Stimulated activated naive CD8-positive, alpha-beta T cell treated with anti-CD3 and anti-CD28 coated beads, Interleukin-15, amount 100 ng/mL, for 72 hours (primary cell): ENCODE measurements at regions not wholly inside any gene's neighbourhood (a gene's known extent, or its start where the extent isn't known, plus 50 kb on each side); places are given as distances from the start of the nearest gene placed in this dataset.

ENCODE experiments used
- ATAC-seq: fragments of 150-1000 bp; cut with Tn5 transposase; 2 replicates; pipeline ENCODE4 v1.10.0; 2021; ENCODE audit warnings: mild to moderate bottlenecking, moderate library complexity
- DNase-seq, 2 donors: peaks; one replicate each; pipeline ENCODE4 v3.0.0; 2021 to 2022
- H3K27ac Mint-ChIP-seq, 2 donors: one replicate each; pipeline ENCODE4 v1.8.0; 2022; ENCODE audit warnings: mild to moderate bottlenecking in 2 of 2, mixed read lengths in 2 of 2, moderate library complexity in 2 of 2
- H3K27me3 Mint-ChIP-seq: one replicate; pipeline ENCODE4 v1.8.0; 2022; ENCODE audit warnings: mixed read lengths
- H3K4me1 Mint-ChIP-seq: one replicate; pipeline ENCODE4 v1.8.0; 2022; ENCODE audit warnings: mild to moderate bottlenecking, mixed read lengths
- H3K4me3 Mint-ChIP-seq, 2 donors: one replicate each; pipeline ENCODE4 v1.8.0; 2022; ENCODE audit warnings: mild to moderate bottlenecking in 2 of 2, mixed read lengths in 2 of 2, moderate library complexity in 1 of 2
- H3K9me3 Mint-ChIP-seq, 2 donors: one replicate each; pipeline ENCODE4 v1.8.0; 2022; ENCODE audit warnings: mixed read lengths in 2 of 2

- Mint-ChIP-seq H3K27ac (no peak overlapping the region), H3K27me3 (no peaks in the 10 kb centered on the region), H3K9me3 (no peaks in the 10 kb centered on the region), H3K4me1 (no peaks in the 10 kb centered on the region), H3K4me3 (no peak overlapping the region)
- DNase-seq, result no peak
- ATAC-seq, result no peak
Observed at GRCh38 chr12:40511341-40511740, 180.9 kb upstream of the CNTN1 start.

GRCh38 chr12:40515041-40515816 lies 177.0 kb upstream of the CNTN1 start:
- Mint-ChIP-seq H3K4me1 (no peaks in the 10 kb centered on the region), H3K4me3 (no peak overlapping the region), H3K27ac (no peak overlapping the region), H3K27me3 (no peaks in the 10 kb centered on the region), H3K9me3 (no peaks in the 10 kb centered on the region)
- DNase-seq (no peak), ATAC-seq (no peak)

GRCh38 chr12:40522837-40523236 lies 169.4 kb upstream of the CNTN1 start:
- no peak overlapping the region for H3K27ac Mint-ChIP-seq
- H3K4me3 Mint-ChIP-seq, result no peak overlapping the region
- ATAC-seq, result no peak
- DNase-seq, result no peak
- H3K9me3 Mint-ChIP-seq, result peaks cover 0 to 4% of the 10 kb centered on the region in 2 donors
- H3K27me3 Mint-ChIP-seq, result no peaks in the 10 kb centered on the region
- H3K4me1 Mint-ChIP-seq, result no peaks in the 10 kb centered on the region

GRCh38 chr12:40525054-40525453 lies 167.2 kb upstream of the CNTN1 start:
- Mint-ChIP-seq H3K4me3 (no peak overlapping the region), H3K27me3 (no peaks in the 10 kb centered on the region), H3K4me1 (no peaks in the 10 kb centered on the region), H3K27ac (no peak overlapping the region), H3K9me3 (peaks cover 3 to 4% of the 10 kb centered on the region in 2 donors)
- DNase-seq, result no peak
- no peak for ATAC-seq

- H3K27ac Mint-ChIP-seq, result no peak overlapping the region
- H3K9me3 Mint-ChIP-seq, result peaks cover 0 to 21% of the 10 kb centered on the region in 2 donors
- DNase-seq (no peak), ATAC-seq (no peak)
- H3K4me1 Mint-ChIP-seq, result no peaks in the 10 kb centered on the region
- no peak overlapping the region for H3K4me3 Mint-ChIP-seq
- H3K27me3 Mint-ChIP-seq, result no peaks in the 10 kb centered on the region
Observed at GRCh38 chr12:40534828-40535227, 157.4 kb upstream of the CNTN1 start.

GRCh38 chr12:40551466-40551865 lies 140.8 kb upstream of the CNTN1 start:
- DNase-seq (no peak), ATAC-seq (no peak)
- Mint-ChIP-seq H3K4me1 (no peaks in the 10 kb centered on the region), H3K27ac (no peak overlapping the region), H3K27me3 (no peaks in the 10 kb centered on the region), H3K4me3 (no peak overlapping the region), H3K9me3 (peaks cover 24 to 27% of the 10 kb centered on the region in 2 donors)

- ATAC-seq, result no peak
- Mint-ChIP-seq H3K4me3 (no peak overlapping the region), H3K27ac (no peak overlapping the region), H3K27me3 (no peaks in the 10 kb centered on the region), H3K9me3 (peaks cover 22 to 24% of the 10 kb centered on the region in 2 donors), H3K4me1 (no peaks in the 10 kb centered on the region)
- DNase-seq, result no peak
Observed at GRCh38 chr12:40552868-40553267, 139.4 kb upstream of the CNTN1 start.

GRCh38 chr12:40557980-40558379 lies 134.3 kb upstream of the CNTN1 start:
- DNase-seq, result no peak
- no peak overlapping the region for H3K4me3 Mint-ChIP-seq
- H3K4me1 Mint-ChIP-seq, result no peaks in the 10 kb centered on the region
- no peaks in the 10 kb centered on the region for H3K27me3 Mint-ChIP-seq
- peaks cover 17 to 19% of the 10 kb centered on the region in 2 donors for H3K9me3 Mint-ChIP-seq
- no peak overlapping the region for H3K27ac Mint-ChIP-seq
- ATAC-seq, result no peak

- ATAC-seq, result no peak
- no peaks in the 10 kb centered on the region for H3K27me3 Mint-ChIP-seq
Observed at GRCh38 chr12:40559865-40560264, 132.4 kb upstream of the CNTN1 start.

GRCh38 chr12:40560848-40561247 lies 131.4 kb upstream of the CNTN1 start:
- Mint-ChIP-seq H3K4me1 (no peaks in the 10 kb centered on the region), H3K27me3 (no peaks in the 10 kb centered on the region), H3K9me3 (peaks cover 16 to 17% of the 10 kb centered on the region in 2 donors), H3K27ac (no peak overlapping the region), H3K4me3 (no peak overlapping the region)
- ATAC-seq, result no peak
- DNase-seq, result no peak

More at GRCh38 chr12:40559865-40560264, 132.4 kb upstream of the CNTN1 start:
- Mint-ChIP-seq H3K4me1 (no peaks in the 10 kb centered on the region), H3K9me3 (peaks cover 15 to 21% of the 10 kb centered on the region in 2 donors), H3K4me3 (no peak overlapping the region), H3K27ac (no peak overlapping the region)
- DNase-seq, result no peak

- H3K27me3 Mint-ChIP-seq, result no peaks in the 10 kb centered on the region
- no peak overlapping the region for H3K4me3 Mint-ChIP-seq
- no peak for ATAC-seq
- H3K4me1 Mint-ChIP-seq, result no peaks in the 10 kb centered on the region
- peaks cover 10 to 12% of the 10 kb centered on the region in 2 donors for H3K9me3 Mint-ChIP-seq
- no peak for DNase-seq
- no peak overlapping the region for H3K27ac Mint-ChIP-seq
Observed at GRCh38 chr12:40561395-40561966, 130.8 kb upstream of the CNTN1 start.

- Mint-ChIP-seq H3K27me3 (no peaks in the 10 kb centered on the region), H3K27ac (no peak overlapping the region), H3K4me1 (no peaks in the 10 kb centered on the region), H3K9me3 (peaks cover 9 to 12% of the 10 kb centered on the region in 2 donors), H3K4me3 (no peak overlapping the region)
- no peak for ATAC-seq
- DNase-seq, result no peak
Observed at GRCh38 chr12:40565029-40565633, 127.1 kb upstream of the CNTN1 start.

- H3K9me3 Mint-ChIP-seq, result peaks cover 12 to 17% of the 10 kb centered on the region in 2 donors
Observed at GRCh38 chr12:40566271-40566670, 126.0 kb upstream of the CNTN1 start.

GRCh38 chr12:40569626-40570179 lies 122.5 kb upstream of the CNTN1 start:
- Mint-ChIP-seq H3K4me1 (no peaks in the 10 kb centered on the region), H3K27ac (no peak overlapping the region), H3K9me3 (peaks cover under 1 to 11% of the 10 kb centered on the region in 2 donors), H3K4me3 (no peak overlapping the region), H3K27me3 (no peaks in the 10 kb centered on the region)
- no peak for DNase-seq
- no peak for ATAC-seq

More at GRCh38 chr12:40566271-40566670, 126.0 kb upstream of the CNTN1 start:
- no peaks in the 10 kb centered on the region for H3K4me1 Mint-ChIP-seq
- no peaks in the 10 kb centered on the region for H3K27me3 Mint-ChIP-seq
- ATAC-seq (no peak), DNase-seq (no peak)
- no peak overlapping the region for H3K27ac Mint-ChIP-seq
- no peak overlapping the region for H3K4me3 Mint-ChIP-seq

- Mint-ChIP-seq H3K27ac (no peak overlapping the region), H3K27me3 (no peaks in the 10 kb centered on the region), H3K9me3 (peaks cover 0 to 13% of the 10 kb centered on the region in 2 donors), H3K4me3 (no peak overlapping the region), H3K4me1 (no peaks in the 10 kb centered on the region)
- ATAC-seq (no peak), DNase-seq (no peak)
Observed at GRCh38 chr12:40573024-40573423, 119.2 kb upstream of the CNTN1 start.

- Mint-ChIP-seq H3K4me3 (no peak overlapping the region), H3K4me1 (no peaks in the 10 kb centered on the region), H3K27ac (no peak overlapping the region), H3K9me3 (peaks cover 0 to 26% of the 10 kb centered on the region in 2 donors), H3K27me3 (no peaks in the 10 kb centered on the region)
- no peak for ATAC-seq
- DNase-seq, result no peak
Observed at GRCh38 chr12:40575987-40576386, 116.3 kb upstream of the CNTN1 start.
